ENCODE measurements at regions not wholly inside any gene's neighbourhood (a gene's known extent, or its start where the extent isn't known, plus 50 kb on each side); places are given as distances from the start of the nearest gene placed in this dataset.
"Not testable (repeated sequence)": the region's sequence is repeated elsewhere in the genome, so short reads cannot be mapped to it uniquely, and the experiment has no call there.

GRCh38 chr12:114041136-114041535, 75.0 kb upstream of the RBM19 start:
- intact Hi-C loops (cut with DNase I; ENCODE audit: low total_unique reads): no loop called here

GRCh38 chr12:114038962-114039361, 72.8 kb upstream of the RBM19 start:
- DNase-seq (ENCODE audit: low spot score in 2 of 2): no peak
- intact Hi-C loops (cut with DNase I; ENCODE audit: low total_unique reads): no loop called here
- TF ChIP-seq POLR2A (IDR thresholded peaks at IDR 0.05): no peak
- no peak for TF ChIP-seq CTCF (IDR thresholded peaks at IDR 0.05)
- 87 to 94% methylated on average over 3 of the region's 3 CpGs for WGBS, 2 donors
- H3K4me3 ChIP-seq (ENCODE audit: low read depth, poor library complexity, severe bottlenecking): no peak overlapping the region

More at GRCh38 chr12:114041136-114041535, 75.0 kb upstream of the RBM19 start:
- DNase-seq (ENCODE audit: low spot score in 2 of 2): no peak
- WGBS, 2 donors: 86 to 88% methylated on average over 5 to 6 of the region's 6 CpGs
- TF ChIP-seq POLR2A (IDR thresholded peaks at IDR 0.05) (no peak), CTCF (IDR thresholded peaks at IDR 0.05) (no peak)
- no peak overlapping the region for H3K4me3 ChIP-seq (ENCODE audit: low read depth, poor library complexity, severe bottlenecking)

GRCh38 chr12:114032801-114033200, 66.7 kb upstream of the RBM19 start:
- DNase-seq (ENCODE audit: low spot score in 2 of 2): no peak
- H3K4me3 ChIP-seq (ENCODE audit: low read depth, poor library complexity, severe bottlenecking): no peak overlapping the region
- TF ChIP-seq CTCF (IDR thresholded peaks at IDR 0.05) (no peak), POLR2A (IDR thresholded peaks at IDR 0.05) (no peak)
- intact Hi-C loops (cut with DNase I; ENCODE audit: low total_unique reads): no loop called here
- 82 to 89% methylated on average over 3 of the region's 3 CpGs for WGBS, 2 donors

- H3K4me3 ChIP-seq (ENCODE audit: low read depth, poor library complexity, severe bottlenecking): no peak overlapping the region
- 70 to 79% methylated on average over 4 of the region's 4 CpGs for WGBS, 2 donors
- intact Hi-C loops (cut with DNase I; ENCODE audit: low total_unique reads): no loop called here
- no peak for TF ChIP-seq CTCF (IDR thresholded peaks at IDR 0.05)
- TF ChIP-seq POLR2A (IDR thresholded peaks at IDR 0.05): no peak
- no peak for DNase-seq (ENCODE audit: low spot score in 2 of 2)
Observed at GRCh38 chr12:114030451-114030850, 64.3 kb upstream of the RBM19 start.

GRCh38 chr12:114026805-114027204, 60.7 kb upstream of the RBM19 start:
- WGBS, 2 donors: 89 to 92% methylated on average over 4 of the region's 4 CpGs
- intact Hi-C loops (cut with DNase I; ENCODE audit: low total_unique reads): no loop called here
- H3K4me3 ChIP-seq (ENCODE audit: low read depth, poor library complexity, severe bottlenecking): no peak overlapping the region
- no peak for DNase-seq (ENCODE audit: low spot score in 2 of 2)
- TF ChIP-seq CTCF (IDR thresholded peaks at IDR 0.05) (no peak), POLR2A (IDR thresholded peaks at IDR 0.05) (no peak)

GRCh38 chr12:114025935-114026334, 59.8 kb upstream of the RBM19 start:
- DNase-seq (ENCODE audit: low spot score in 2 of 2): no peak
- TF ChIP-seq POLR2A (IDR thresholded peaks at IDR 0.05): no peak
- no peak for TF ChIP-seq CTCF (IDR thresholded peaks at IDR 0.05)
- WGBS, 2 donors: 64 to 68% methylated on average over 3 of the region's 3 CpGs
- no peak overlapping the region for H3K4me3 ChIP-seq (ENCODE audit: low read depth, poor library complexity, severe bottlenecking)
- intact Hi-C loops (cut with DNase I; ENCODE audit: low total_unique reads): no loop called here

GRCh38 chr12:114022081-114022480, 56.0 kb upstream of the RBM19 start:
- intact Hi-C loops (cut with DNase I; ENCODE audit: low total_unique reads): loop anchor here (5.0 kb wide), 1 partner anchor 365 kb away; no protein-coding TSS in a partner anchor
- WGBS, 2 donors: 78 to 88% methylated on average over 5 of the region's 5 CpGs
- H3K4me3 ChIP-seq (ENCODE audit: low read depth, poor library complexity, severe bottlenecking); DNase-seq (ENCODE audit: low spot score in 2 of 2): not testable (repeated sequence)

Measured in lower leg skin (tissue), 4 donors.